Spleen (tissue), 11 donors: ENCODE measurements at regions not wholly inside any gene's neighbourhood (a gene's known extent, or its start where the extent isn't known, plus 50 kb on each side); places are given as distances from the start of the nearest gene placed in this dataset.

Source experiments
- DNase-seq: peaks from one replicate; pipeline ENCODE4 v3.0.0-alpha.2; 2020
- H3K27ac ChIP-seq, 8 donors: fragments of 200-600 bp; sonication (generic) in 7 of 8; 1 replicate in 4 of 8; 2 replicates in 4 of 8; pipeline versions ENCODE4 v1.5.0 to v1.8.0; 2016 to 2021; ENCODE audit warnings: inconsistent platforms in 4 of 8, mild to moderate bottlenecking in 4 of 8, moderate library complexity in 1 of 8
- H3K27me3 ChIP-seq, 7 donors: fragments of 200-600 bp; sonication (generic) in 6 of 7; replicated peaks in 1 of 7; 1 replicate in 4 of 7; 2 replicates in 3 of 7; pipeline versions ENCODE4 v1.5.0 to v1.8.0; 2016 to 2021; ENCODE audit warnings: inconsistent platforms in 3 of 7, mild to moderate bottlenecking in 1 of 7
- H3K36me3 ChIP-seq, 6 donors: fragments of 200-600 bp; sonication (generic) in 5 of 6; 1 replicate in 4 of 6; 2 replicates in 2 of 6; pipeline versions ENCODE4 v1.5.0 to v1.8.0; 2016 to 2021; ENCODE audit warnings: inconsistent platforms in 2 of 6
- H3K4me1 ChIP-seq, 6 donors: fragments of 200-600 bp; sonication (generic) in 5 of 6; 1 replicate in 3 of 6; 2 replicates in 3 of 6; pipeline versions ENCODE4 v1.5.0 to v1.8.0; 2016 to 2021; ENCODE audit warnings: inconsistent platforms in 3 of 6
- H3K4me3 ChIP-seq, 8 donors: fragments of 200-600 bp; sonication (generic) in 7 of 8; 1 replicate in 4 of 8; 2 replicates in 4 of 8; pipeline versions ENCODE4 v1.5.0 to v1.8.0; 2016 to 2021; ENCODE audit warnings: inconsistent platforms in 4 of 8, mild to moderate bottlenecking in 4 of 8, moderate library complexity in 2 of 8
- H3K9me3 ChIP-seq, 8 donors: fragments of 200-600 bp; sonication (generic) in 7 of 8; 1 replicate in 4 of 8; 2 replicates in 4 of 8; pipeline versions ENCODE4 v1.5.0 to v1.8.0; 2016 to 2021; ENCODE audit warnings: inconsistent platforms in 4 of 8
- POLR2A ChIP-seq, 3 donors: fragments of 450-650 bp; IDR thresholded peaks; one replicate each; pipeline ENCODE4 v1.5.1; 2017; ENCODE audit warnings: antibody characterized with exemption in 3 of 3, mild to moderate bottlenecking in 1 of 3
- POLR2AphosphoS5 ChIP-seq, 3 donors: sonication (generic); formaldehyde crosslinking; IDR thresholded peaks; one replicate each; pipeline ENCODE4 v1.5.1; 2017; ENCODE audit warnings: antibody characterized with exemption in 3 of 3
- WGBS, 5 donors: extraction: QIAGEN DNeasy Blood & Tissue Kit in 3 of 5; methylation state at CpG; one replicate each; pipeline versions ENCODE4 v1.1.5 to v1.1.7; 2013 to 2018; 5-methylcytosine and 5-hydroxymethylcytosine counted together
- intact Hi-C: fragments of 100-400 bp; cut with DNase I; formaldehyde crosslinking; loops from one replicate; pipeline ENCODE4 v1.15.0; 2023; ENCODE audit warnings: low total_unique reads
- TF ChIP-seq, protein P1 (sequence below), 11 experiments: fragments of 200-600 bp in 7 of 11; fragments of 450-650 bp in 4 of 11; sonication (generic) in 4 of 11; IDR thresholded peaks in 8 of 11; conservative IDR thresholded peaks in 3 of 11; 1 replicate in 7 of 11; 2 replicates in 4 of 11; pipeline versions ENCODE4 v1.4.0 to v1.8.0; 2016 to 2021; ENCODE audit warnings: antibody characterized with exemption in 11 of 11, inconsistent platforms in 4 of 11, mild to moderate bottlenecking in 1 of 11
- donor health status: healthy with polysubstance abuse.
- donor health status: DM: no; HTN: no; CAD: no; lungs with moderate emphysema.
- donor health status: DM: no; HTN: no; CAD: no.
- donor health status: Bipolar disorder and iron deficiency.
- donor health status: healthy.
- donor health status: DM: no; HTN: no; CAD: no.
- donor health status: DM: yes; HTN: yes; CAD: no.

DNA sequence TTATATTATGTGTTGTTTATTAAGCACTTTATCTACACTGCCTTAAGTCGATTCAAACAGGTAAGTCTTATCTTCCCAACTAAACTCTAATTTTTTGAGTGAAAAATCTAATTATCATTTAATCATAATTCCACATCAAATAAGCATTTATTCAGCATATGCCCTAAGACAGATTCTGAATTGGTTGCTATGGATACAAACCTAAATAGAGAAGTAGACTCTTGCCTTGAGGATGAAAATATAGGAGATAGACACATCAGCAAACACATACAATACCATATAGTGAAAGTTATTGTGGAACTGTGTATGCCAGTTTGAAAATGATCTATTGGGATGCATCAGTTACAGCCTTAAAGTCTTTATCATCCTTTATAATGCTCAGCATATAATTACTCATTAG lies 1679.9 kb downstream of the SLITRK1 start:
- Histone ChIP-seq H3K4me1 (no peaks in the 10 kb centered on the region), H3K9me3 (peaks cover 0 to 23% (median 18%) of the 10 kb centered on the region in 8 donors), H3K27ac (no peak overlapping the region), H3K36me3 (no peaks in the 10 kb centered on the region), H3K4me3 (no peak overlapping the region), H3K27me3 (no peaks in the 10 kb centered on the region)
- 38 to 61% (median 57%) methylated on average over 1 of the region's 1 CpG for WGBS, 5 donors
- intact Hi-C loops: no loop called here
- DNase-seq: no peak
- no peak for TF ChIP-seq POLR2AphosphoS5 (IDR thresholded peaks at IDR 0.05)
- TF ChIP-seq, protein P1, sequence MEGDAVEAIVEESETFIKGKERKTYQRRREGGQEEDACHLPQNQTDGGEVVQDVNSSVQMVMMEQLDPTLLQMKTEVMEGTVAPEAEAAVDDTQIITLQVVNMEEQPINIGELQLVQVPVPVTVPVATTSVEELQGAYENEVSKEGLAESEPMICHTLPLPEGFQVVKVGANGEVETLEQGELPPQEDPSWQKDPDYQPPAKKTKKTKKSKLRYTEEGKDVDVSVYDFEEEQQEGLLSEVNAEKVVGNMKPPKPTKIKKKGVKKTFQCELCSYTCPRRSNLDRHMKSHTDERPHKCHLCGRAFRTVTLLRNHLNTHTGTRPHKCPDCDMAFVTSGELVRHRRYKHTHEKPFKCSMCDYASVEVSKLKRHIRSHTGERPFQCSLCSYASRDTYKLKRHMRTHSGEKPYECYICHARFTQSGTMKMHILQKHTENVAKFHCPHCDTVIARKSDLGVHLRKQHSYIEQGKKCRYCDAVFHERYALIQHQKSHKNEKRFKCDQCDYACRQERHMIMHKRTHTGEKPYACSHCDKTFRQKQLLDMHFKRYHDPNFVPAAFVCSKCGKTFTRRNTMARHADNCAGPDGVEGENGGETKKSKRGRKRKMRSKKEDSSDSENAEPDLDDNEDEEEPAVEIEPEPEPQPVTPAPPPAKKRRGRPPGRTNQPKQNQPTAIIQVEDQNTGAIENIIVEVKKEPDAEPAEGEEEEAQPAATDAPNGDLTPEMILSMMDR (IDR thresholded peaks at IDR 0.05 in 8 of 11, conservative IDR thresholded peaks at IDR 0.05 in 3 of 11): no peak
- no peak for TF ChIP-seq POLR2A (IDR thresholded peaks at IDR 0.05)

DNA sequence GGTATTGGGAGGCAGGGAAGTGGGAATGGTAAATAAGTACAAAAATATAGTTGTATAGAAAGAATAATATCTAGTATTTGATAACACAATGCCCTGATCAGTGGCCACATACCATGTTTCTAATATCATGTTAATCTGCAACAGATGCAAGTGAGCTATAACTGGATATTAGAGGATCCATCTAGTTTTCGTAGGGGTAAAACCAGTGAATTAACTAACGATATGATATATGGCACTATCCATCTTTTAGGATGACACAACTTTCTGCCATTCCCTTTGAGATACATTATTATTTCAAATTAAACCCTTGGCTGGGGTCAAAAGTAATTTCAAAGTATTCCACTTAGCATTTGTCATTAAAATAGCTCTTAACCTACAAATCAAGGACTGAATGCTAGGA lies 1686.2 kb downstream of the SLITRK1 start:
- intact Hi-C loops: no loop called here
- no peaks in the 10 kb centered on the region for H3K4me1 ChIP-seq
- 77 to 85% (median 79%) methylated on average over 2 of the region's 2 CpGs for WGBS, 5 donors

DNA sequence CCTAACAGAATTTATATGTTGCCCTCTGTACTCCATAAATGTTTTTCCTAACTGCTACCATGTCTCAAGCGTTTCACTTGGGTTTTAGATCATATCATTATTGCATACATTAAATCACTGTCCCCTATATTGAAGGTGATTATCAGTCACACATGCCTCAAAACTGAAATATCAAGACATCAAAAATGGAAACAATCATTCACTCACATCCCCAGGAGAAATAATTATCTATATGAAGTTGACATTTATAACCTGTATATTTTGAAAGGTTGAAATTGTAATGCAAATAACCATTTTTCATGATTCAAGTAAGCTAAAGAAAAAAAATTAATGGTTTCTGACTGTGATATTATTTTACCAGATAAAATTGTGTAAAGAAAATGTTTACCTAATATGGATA lies 1695.0 kb downstream of the SLITRK1 start:
- H3K27ac ChIP-seq: no peak overlapping the region
- no peak for DNase-seq
- no peak overlapping the region for H3K4me3 ChIP-seq
- H3K9me3 ChIP-seq: peaks cover 0 to 11% (median 0%) of the 10 kb centered on the region in 8 donors
- H3K36me3 ChIP-seq: no peaks in the 10 kb centered on the region
- H3K4me1 ChIP-seq: no peaks in the 10 kb centered on the region
- intact Hi-C loops: no loop called here
- no peaks in the 10 kb centered on the region for H3K27me3 ChIP-seq
- no peak for TF ChIP-seq POLR2AphosphoS5 (IDR thresholded peaks at IDR 0.05)
- no peak for TF ChIP-seq POLR2A (IDR thresholded peaks at IDR 0.05)
- TF ChIP-seq, protein P1 (IDR thresholded peaks at IDR 0.05 in 8 of 11, conservative IDR thresholded peaks at IDR 0.05 in 3 of 11): no peak
- 73 to 91% (median 83%) methylated on average over 1 of the region's 1 CpG for WGBS, 5 donors

More for the DNA sequence above, 1686.2 kb downstream of the SLITRK1 start:
- TF ChIP-seq POLR2A (IDR thresholded peaks at IDR 0.05): no peak
- TF ChIP-seq, protein P1 (IDR thresholded peaks at IDR 0.05 in 8 of 11, conservative IDR thresholded peaks at IDR 0.05 in 3 of 11): no peak
- no peak for TF ChIP-seq POLR2AphosphoS5 (IDR thresholded peaks at IDR 0.05)
- no peaks in the 10 kb centered on the region for H3K36me3 ChIP-seq
- peaks cover 0 to 12% (median 0%) of the 10 kb centered on the region in 8 donors for H3K9me3 ChIP-seq
- no peak for DNase-seq
- H3K4me3 ChIP-seq: no peak overlapping the region
- no peaks in the 10 kb centered on the region for H3K27me3 ChIP-seq
- H3K27ac ChIP-seq: no peak overlapping the region

DNA sequence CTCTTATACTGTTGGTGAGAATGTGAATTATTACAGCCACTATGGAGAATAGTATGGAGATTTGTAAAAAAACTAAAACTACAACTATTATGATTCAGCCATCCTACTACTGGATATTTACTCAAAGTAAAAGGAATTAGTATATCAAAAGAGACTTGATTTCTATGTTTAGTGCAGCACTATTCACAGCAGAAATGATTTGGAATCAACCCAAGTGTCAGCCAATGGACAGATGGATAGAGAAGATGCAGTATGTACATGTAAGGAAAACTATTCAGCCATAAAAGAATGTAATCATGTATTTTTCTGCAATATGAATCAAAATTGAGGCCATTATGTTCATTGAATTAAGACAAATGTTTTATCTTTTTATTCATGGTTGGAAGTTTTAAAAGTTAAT lies 1705.5 kb downstream of the SLITRK1 start:
- no peak for DNase-seq
- Histone ChIP-seq H3K36me3 (no peaks in the 10 kb centered on the region), H3K27ac (no peak overlapping the region), H3K9me3 (peaks cover 0 to 39% (median under 1%) of the 10 kb centered on the region in 8 donors), H3K4me3 (no peak overlapping the region), H3K27me3 (no peaks in the 10 kb centered on the region), H3K4me1 (no peaks in the 10 kb centered on the region)
- intact Hi-C loops: no loop called here
- TF ChIP-seq, protein P1 (IDR thresholded peaks at IDR 0.05 in 8 of 11, conservative IDR thresholded peaks at IDR 0.05 in 3 of 11): no peak
- no peak for TF ChIP-seq POLR2AphosphoS5 (IDR thresholded peaks at IDR 0.05)
- TF ChIP-seq POLR2A (IDR thresholded peaks at IDR 0.05): no peak
